ENCODE measurements at regions not wholly inside any gene's neighbourhood (a gene's known extent, or its start where the extent isn't known, plus 50 kb on each side); places are given as distances from the start of the nearest gene placed in this dataset.

DNA sequence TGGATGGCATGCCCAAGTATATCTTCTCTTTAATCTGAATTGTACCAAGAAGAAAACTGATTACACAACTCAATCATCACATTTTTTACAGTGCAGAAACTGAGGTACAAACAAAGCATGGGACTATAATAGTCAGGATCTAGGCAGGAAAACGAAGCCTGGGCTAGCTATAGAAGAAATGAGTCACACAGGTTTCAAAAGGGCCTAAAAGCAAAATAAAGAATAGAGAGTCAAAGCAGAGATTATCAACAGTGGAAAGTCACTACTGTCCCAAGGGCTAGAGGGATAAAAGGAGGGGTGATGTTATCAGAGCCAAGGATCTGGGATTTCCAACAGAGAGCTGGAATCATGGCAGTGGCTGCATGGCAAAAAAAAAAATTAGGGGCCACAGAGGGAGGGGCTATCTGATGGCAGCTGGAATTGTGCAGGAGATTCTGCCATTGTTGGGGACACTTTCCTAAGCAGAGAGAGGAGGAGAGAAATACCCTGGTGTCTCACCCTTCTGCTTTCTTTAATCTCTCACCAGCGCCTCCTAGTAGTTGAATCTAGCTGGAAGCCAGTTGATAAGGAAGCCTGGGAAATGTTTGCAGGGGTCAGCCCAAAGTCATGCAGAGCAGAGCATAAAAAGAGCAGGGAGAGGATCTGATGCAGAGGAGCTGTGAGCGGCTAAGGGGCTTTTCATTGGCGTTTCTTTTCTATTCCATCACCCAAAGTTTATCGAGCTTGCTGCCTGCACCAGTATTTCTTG is 343.2 kb downstream of the ACTL7B start:
- TF ChIP-seq MAX (IDR thresholded peaks at IDR 0.05; ENCODE audit: low read depth, low read length), result no peak
- TF ChIP-seq, protein P1, sequence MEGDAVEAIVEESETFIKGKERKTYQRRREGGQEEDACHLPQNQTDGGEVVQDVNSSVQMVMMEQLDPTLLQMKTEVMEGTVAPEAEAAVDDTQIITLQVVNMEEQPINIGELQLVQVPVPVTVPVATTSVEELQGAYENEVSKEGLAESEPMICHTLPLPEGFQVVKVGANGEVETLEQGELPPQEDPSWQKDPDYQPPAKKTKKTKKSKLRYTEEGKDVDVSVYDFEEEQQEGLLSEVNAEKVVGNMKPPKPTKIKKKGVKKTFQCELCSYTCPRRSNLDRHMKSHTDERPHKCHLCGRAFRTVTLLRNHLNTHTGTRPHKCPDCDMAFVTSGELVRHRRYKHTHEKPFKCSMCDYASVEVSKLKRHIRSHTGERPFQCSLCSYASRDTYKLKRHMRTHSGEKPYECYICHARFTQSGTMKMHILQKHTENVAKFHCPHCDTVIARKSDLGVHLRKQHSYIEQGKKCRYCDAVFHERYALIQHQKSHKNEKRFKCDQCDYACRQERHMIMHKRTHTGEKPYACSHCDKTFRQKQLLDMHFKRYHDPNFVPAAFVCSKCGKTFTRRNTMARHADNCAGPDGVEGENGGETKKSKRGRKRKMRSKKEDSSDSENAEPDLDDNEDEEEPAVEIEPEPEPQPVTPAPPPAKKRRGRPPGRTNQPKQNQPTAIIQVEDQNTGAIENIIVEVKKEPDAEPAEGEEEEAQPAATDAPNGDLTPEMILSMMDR (IDR thresholded peaks at IDR 0.05; ENCODE audit: low read depth, low read length), result no peak
